Hypothalamus (tissue), 51 donors: ENCODE measurements at regions not wholly inside any gene's neighbourhood (a gene's known extent, or its start where the extent isn't known, plus 50 kb on each side); places are given as distances from the start of the nearest gene placed in this dataset.
"Not testable (repeated sequence)": the region's sequence is repeated elsewhere in the genome, so short reads cannot be mapped to it uniquely, and the experiment has no call there.

Experiments used
- DNase-seq, 51 donors: peaks; one replicate each; lab custom pipeline; 2025; lab: John Stamatoyannopoulos, UW

DNA sequence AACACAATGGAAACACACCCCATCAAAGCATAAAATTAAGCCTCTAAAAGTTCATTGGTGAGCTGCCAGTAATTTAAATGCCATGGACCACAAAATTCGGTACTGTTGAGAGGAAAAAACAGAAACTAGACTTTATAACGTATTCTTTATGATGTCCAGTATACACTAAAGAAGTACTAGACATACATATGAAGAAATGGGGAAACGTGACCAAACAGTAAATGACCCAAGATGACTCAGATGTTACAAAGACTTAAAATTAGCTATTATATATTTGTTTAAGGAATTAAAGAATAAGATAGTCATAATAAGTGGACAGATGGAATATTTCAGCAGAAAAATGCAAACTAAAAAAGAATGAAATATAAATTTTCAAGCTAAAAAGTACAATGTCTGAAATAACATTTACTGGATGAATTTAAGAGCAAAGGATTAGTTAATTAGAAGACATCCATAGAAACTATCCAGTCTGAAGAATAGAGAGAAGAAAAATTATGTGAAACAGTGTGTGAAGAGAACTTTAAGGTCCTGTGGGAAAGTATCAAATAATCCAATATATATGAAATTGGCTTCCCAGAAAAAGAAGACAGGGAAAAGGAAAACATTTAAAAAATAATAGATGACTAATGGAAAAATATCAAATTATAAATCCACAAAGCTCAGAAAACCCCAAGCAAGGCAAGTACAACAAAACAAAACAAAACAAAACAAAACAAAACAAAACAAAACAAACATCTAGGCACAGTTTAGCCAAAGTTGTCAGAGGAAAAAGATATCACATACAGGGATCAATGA lies 69.4 kb downstream of the SAMD9 start:
- DNase-seq, result no peak

DNA sequence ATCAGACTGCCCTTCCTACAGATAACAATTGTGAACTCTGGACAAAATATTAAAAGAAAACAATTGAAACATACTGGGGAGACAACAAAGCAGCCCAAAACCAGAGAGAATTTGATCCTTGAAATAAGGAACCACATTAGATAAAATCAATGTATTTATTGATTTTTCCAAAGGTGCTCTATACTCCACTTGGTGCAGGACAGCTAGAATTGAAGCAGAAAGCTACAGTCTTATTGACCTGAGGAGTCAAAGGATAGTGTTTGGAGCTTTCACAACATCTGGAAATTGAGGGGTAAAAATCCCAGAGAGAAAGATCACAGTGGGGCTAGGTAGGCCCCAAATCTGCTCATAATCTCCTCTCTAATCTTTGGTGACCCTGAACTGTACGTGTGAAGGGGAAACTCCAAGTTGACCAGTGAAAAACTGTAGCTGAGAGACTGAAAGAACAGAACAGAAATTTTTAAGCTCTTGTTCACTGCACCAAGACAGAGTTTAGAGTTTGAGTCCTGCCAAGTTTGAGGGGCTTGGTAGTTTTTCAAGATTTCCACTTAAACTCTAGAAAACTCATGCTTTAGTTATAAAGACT lies 70.2 kb downstream of the SAMD9 start:
- DNase-seq, result no peak

DNA sequence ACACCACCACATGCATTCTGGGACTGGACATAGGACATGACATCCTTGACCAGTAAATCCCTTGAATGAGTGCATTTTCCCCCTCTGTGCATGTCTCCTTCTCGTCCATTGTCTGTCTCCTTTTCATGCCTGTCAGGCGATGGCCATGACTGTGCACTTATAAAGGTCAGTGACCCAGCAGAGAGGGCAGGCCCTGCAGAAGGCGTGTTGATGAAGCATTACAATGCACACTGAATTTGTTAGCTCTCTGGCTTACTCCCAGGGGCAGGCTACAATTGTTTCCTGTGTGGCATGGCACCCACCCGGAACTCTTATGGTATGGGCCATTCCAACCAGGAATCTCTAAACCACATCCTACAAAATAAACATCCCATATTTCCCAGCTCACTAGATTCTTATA lies 71.1 kb downstream of the SAMD9 start:
- DNase-seq, result no peak

DNA sequence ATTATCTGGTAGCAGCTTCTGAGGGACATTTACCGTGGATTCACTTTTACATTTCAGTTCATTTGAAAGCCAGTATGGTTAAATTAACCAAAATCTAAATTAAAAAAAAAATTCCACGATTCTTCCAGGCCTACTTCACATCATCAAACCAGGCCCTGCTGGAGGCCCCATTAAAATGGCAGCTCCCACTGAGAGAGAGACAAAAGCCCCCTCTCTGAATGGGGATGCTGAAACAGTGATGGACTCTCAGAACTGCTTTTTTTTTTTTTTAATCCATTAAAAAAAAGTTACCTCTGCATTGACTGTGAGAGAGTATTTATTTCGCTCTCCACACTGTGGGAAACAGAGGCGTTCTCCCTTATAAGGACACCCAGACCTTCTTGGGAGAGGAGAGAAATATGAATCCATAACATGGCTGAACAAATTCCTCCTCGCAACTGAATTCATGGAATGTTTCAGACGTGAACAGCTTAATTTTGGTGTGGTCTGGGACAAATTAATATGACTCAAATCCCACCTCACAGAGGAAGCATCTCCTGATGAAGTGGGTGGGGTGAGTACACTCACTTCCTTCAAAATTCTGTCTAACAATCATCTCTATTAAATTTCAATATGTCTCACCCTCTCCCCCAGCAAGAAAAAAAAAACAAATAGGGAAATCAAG lies 73.5 kb downstream of the SAMD9 start:
- DNase-seq, result no peak

DNA sequence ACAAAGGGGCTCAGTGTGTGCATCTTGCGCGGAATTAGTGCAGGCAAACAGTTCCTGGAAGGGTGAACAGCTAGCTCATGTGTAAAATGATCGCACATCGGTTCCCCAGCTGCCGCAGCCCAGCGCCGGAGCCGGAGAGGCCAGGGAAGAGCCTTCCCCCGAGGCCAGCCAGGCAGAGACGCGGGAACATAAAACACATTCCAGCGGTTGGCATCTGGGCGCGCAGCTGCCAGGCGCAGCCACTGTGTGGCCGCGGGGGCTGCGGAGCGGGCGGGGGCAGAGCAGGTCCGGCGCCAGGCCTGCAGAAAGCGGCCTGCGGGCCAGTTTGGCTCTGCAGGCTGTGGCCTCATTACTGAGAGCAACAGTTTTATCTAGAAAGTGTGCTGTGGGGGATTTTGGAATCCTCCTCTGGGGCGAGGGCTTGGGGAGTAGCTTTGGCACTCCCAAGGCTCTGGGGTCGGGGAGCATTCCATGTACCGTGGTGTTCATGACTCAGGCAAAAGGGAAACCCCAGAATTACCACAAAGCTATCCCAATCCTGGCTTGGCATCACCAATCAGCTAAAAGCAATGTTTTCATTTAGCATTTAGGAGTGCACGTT lies 74.3 kb downstream of the SAMD9 start:
- DNase-seq, result no peak

DNA sequence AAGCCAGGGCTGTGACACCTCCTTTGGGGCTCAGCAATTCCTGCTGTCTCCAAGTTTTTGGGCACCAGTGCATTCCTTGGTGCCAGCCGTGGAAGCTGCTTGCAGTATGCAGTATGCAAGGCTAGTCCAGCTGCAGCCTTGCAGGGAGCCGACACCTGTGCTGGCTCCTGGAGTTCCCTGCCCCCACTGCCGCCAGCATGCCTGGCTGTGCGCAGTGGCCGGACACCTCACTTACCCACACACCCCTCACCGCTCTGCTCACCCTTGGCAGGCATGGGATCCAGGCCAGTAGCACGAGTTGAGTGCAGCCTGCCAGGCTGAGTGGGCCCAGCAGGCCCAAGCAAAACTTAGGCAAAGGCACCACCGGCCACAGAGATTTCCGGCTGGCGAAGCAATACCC lies 77.4 kb downstream of the SAMD9 start:
- no peak for DNase-seq

DNA sequence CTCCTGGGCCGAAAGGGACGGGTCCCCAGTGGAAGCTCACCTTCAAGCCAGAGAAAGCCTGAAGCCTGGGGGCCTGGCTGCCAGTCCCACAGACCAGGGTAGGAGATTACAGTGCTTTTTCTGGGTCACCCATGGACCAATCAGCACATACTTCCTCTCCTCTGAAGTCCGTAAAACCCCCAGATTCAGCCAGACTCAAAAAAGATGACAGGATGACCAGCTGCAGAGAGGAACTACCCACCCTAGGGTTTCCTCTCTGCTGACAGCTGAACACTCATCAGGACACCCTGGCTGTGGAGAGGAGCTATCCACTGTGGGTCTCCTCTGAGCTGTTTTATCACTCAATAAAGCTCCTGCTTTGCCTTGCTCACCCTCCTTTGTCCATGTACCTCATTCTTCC lies 78.0 kb downstream of the SAMD9 start:
- no peak for DNase-seq

DNA sequence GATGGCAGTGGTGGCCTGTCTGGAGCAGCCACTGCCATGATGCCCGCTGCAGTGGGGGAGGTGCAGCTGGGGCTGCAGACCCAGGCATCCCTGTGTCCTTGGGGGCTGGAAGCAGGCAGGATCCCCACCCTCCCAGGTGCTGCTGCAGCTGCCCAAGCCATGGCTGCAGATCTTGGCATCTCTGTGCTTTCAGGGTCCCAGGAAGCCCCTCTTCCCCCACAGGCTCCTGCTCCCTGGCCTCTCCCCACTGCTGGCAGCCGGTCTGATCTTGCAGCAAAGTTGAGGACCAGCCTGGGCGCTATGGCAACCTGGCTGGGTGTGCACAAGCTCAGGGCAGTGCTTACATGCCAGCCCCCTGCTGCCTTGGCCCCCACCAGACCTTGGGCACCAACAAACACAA lies 78.5 kb downstream of the SAMD9 start:
- no peak for DNase-seq

DNA sequence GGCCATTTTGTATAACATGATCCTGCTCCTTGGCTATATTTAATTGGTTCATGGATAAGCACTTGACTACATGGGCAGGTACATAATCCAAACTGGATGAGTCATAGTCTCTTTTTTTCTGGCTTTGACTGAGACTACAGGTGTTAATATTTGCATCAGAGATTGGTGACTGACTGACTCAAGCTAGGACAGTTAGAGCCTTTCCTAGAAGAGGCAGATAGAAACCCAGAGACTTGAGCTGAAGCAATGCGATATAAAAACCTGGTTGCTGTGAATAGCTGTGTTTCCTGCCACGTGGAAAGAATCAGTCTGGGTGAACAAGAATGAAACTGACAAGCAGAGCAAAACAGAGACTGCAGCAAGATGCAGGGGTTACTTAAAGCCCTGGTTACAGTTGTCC lies 81.0 kb downstream of the SAMD9 start:
- no peak for DNase-seq

DNA sequence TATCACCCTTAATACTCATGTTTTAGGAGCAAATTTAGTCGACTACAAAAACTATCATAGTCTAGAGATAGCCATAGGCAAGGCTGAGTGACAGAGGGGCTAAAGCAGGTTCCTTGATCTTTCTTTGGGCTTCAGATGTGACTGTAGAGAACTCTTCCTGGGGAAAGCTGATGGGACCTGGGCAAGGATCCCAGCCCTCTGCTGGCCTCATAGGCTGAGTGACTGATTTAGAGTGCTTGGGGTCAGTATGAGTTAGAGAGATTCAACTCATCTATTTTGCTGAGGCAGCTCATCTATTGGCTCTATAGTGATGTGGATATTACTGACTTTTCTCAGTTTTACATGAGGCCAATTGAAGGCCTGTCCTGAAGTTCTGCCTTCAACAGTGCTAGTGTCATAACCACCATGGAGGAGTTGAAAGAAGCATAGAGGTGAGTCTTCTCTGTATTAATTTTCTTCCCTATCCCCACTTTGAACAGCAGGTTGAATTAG lies 81.6 kb downstream of the SAMD9 start:
- DNase-seq, result no peak

DNA sequence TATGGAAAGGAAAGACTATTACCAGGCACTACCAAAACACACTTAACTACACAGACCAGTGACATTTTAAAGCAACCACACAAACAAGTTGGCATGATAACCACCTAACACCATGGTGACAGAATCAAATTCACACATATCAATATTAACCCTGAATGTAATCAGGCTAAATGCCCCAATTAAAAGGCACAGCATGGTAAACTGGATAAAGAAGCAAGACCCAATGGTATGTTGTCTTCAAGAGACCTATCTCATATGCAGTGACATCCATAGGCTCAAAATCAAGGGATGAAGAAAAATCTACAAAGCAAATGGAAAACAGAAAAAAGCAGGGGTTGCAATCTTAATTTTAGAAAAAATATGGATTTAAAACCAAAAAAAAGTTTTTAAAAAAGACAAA lies 86.0 kb downstream of the SAMD9 start:
- DNase-seq, result no peak

DNA sequence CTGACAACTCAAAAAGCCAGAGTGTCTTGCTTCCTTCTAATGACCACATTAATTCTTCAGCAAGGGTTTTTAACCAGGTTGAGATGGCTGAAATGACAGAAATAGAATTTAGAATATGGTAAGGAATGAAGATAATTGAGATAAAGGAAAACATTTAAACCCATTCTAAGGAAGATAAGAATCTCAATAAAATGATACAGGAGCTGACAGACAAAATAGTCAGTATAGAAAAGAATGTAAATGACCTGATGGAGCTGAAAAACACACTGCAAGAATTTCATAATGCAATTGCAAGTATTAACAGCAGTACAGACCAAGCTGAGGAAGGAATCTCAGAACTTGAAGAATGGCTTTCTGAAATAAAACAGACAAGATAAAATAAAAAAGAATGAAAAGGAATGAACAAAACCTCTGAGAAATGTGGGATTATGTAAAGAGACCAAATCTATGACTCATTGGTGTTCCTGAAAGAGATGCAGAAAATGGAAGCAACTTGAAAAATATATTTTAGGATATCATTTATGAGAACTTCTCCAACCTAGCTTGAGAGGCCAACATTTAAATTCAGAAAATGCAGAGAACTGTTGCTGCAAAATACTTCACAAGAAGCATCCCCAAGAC lies 87.1 kb downstream of the SAMD9 start:
- DNase-seq, result no peak

DNA sequence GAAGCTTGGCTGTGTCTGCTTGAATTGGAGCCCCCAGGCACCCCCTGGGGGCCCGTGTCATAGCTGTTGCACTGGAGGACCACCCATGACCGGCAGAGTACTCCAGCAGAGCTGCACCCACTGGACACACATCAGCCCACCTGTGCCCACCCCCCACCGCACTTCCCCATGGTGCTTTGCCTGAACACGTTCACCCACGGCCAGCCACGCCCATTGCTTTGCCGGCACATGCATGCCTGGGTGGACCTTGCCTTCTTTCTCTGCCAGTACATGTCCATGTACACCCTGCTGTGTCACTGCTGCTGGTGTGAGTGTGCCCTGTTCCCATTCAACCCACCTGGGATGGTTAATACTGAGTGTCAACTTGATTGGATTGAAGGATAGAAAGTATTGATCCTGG lies 88.7 kb downstream of the SAMD9 start:
- no peak for DNase-seq

DNA sequence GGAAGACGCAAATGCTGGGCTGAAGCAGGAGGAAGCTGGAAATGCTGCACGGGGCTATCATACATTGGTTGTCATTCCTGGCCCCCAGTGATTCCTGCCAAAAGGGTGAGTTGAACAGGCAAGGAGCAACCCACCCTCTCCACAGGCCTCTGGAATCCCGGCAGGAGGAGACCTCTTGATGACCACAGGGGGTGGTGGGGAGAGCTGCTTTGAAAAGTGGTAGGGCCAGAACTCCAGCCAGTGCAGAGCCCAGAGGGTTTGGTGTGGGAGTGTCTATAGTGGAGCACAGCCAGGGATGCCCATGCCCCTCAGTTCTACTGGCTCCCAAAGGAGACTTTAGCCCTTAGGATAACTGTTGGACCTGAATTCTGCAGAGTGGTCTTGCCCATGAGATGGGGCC lies 89.2 kb downstream of the SAMD9 start:
- DNase-seq, result no peak

DNA sequence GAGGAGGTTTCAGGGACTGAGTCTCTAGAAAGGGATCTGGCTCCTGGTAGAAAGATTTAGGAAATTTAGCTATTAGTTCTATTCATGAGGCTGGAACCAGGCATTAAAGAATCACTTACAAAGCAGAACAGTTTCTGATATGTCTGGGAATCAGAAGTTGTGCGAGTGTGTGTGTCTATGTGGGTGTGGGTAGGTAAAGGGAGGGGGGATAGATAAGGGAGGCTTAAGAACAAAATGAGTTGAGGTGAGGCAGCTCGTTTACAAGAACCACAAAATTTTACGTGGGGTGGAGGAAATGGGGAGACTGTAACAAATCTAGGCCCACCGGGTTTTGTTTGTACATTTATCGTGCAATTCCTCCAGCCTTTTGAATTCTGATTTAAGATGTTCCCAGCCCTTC lies 90.7 kb downstream of the SAMD9 start:
- DNase-seq, result no peak

DNA sequence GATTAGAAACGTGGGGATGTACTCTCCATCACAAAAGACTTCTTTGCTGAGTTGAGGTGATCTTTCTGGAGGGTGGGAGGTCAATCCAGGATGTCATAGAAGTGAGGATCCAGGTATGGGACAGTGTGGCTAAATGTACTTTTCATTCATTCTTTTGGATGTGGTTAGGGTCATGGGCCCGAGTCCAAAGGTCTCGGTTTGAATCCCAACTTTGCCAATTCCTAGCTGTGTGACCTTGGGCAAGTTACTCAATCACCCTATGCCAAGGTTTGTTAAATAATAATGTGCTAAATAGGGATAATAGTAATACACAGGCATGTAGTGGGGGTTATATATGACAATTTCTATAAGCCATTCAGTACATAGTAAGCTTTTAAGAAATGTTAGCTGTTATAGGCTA lies 91.4 kb downstream of the SAMD9 start:
- DNase-seq, result no peak

DNA sequence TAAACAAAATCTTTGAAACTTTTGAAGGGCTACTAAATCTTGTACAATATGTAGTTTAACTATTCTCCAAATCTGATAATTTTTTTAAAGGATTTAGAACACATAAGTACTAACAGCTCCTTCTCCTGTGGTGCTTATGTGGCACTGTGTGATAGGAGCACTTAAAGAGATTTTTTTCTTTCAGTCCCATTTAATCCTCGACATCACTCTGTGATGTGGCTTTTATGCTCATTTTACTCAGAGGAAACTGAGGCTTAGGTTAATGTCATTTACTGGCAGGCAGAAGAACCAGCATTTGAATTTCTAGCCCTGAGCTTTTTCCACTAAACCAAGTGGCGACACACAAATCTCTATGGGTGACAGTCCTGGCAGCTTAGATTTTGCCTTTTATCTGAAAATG lies 92.4 kb downstream of the SAMD9 start:
- no peak for DNase-seq

DNA sequence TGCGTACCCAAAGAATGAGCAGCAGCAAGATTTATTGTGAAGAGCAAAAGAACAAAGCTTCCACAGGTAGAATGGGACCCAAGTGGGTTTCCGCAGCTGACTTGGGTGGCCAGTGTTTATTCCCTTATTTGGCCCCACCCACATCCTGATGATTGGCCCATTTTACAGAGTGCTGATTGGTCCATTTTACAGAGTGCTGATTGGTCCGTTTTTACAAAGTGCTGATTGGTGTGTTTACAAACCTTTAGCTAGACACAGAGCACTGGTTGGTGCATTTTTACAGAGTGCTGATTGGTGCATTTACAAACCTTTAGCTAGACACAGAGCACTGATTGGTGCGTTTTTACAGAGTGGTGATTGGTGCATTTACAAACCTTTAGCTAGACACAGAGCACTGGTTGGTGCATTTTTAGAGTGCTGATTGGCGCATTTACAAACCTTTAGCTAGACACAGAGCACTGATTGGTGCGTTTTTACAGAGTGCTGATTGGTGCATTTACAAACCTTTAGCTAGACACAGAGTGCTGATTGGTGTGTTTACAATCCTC lies 94.8 kb downstream of the SAMD9 start:
- not testable (repeated sequence) for DNase-seq

DNA sequence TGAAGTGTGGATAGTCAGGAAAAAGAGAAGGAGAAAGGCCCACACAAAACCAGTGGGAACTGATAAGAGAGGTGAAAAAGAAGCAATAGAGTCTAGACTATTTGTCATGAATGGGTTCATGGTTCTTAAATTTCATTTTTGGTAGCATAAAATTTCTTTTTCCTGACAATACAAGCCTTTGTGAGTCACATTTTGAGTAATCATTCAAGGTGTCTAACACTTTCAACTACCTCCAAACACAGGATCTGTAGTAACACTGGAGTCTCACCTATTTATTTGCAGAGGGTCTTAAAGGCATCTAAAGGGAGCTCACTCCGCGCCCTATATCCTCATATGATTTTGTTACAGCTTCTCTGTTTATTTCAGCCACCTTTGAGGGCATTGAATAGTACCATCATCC lies 96.0 kb downstream of the SAMD9 start:
- no peak for DNase-seq

DNA sequence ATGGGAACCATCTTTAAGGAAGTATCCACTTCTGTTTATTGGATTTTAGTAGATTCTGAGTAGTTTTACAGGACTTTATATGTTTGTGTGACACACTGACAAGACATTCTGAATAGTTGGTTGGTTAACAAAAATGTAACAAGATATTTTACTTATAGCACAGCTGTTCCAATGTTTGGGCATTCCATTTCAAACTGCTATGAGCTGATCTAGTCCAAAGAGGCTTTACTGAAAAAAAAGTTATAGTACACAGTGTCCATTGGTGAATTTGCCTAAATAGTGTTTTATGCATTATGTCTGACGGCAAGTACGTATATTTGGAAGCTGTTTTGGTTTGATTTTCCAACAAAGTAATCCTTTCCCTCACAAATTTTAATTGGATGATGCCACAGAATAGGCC lies 99.1 kb downstream of the SAMD9 start:
- DNase-seq, result no peak
